Dermis blood vessel endothelial cell (primary cell): ENCODE measurements at regions not wholly inside any gene's neighbourhood (a gene's known extent, or its start where the extent isn't known, plus 50 kb on each side); places are given as distances from the start of the nearest gene placed in this dataset.

Experiments
- DNase-seq: peaks from one replicate; pipeline ENCODE4 v3.0.0; 2010

- no peak for DNase-seq
Measured at GRCh38 chr4:180861651-180862050, 1381.6 kb upstream of the TENM3 start.

- no peak for DNase-seq
Measured at GRCh38 chr4:180866933-180867643, 1376.1 kb upstream of the TENM3 start.

GRCh38 chr4:180870623-180871022, 1372.6 kb upstream of the TENM3 start:
- DNase-seq, result no peak

- DNase-seq, result no peak
Measured at GRCh38 chr4:180898305-180898704, 1344.9 kb upstream of the TENM3 start.

- no peak for DNase-seq
Measured at GRCh38 chr4:180900781-180901180, 1342.4 kb upstream of the TENM3 start.

- no peak for DNase-seq
Measured at GRCh38 chr4:180909279-180909678, 1333.9 kb upstream of the TENM3 start.

GRCh38 chr4:180913750-180914149, 1329.5 kb upstream of the TENM3 start:
- DNase-seq, result no peak

GRCh38 chr4:180923486-180923885, 1319.7 kb upstream of the TENM3 start:
- DNase-seq, result no peak

GRCh38 chr4:180925805-180926204, 1317.4 kb upstream of the TENM3 start:
- no peak for DNase-seq

GRCh38 chr4:180926277-180926676, 1316.9 kb upstream of the TENM3 start:
- DNase-seq, result no peak

GRCh38 chr4:180932370-180933001, 1310.7 kb upstream of the TENM3 start:
- no peak for DNase-seq

- no peak for DNase-seq
Measured at GRCh38 chr4:180937083-180937482, 1306.1 kb upstream of the TENM3 start.

- DNase-seq, result no peak
Measured at GRCh38 chr4:180940680-180941079, 1302.5 kb upstream of the TENM3 start.

- DNase-seq, result no peak
Measured at GRCh38 chr4:180942367-180942916, 1300.8 kb upstream of the TENM3 start.

- DNase-seq, result no peak
Measured at GRCh38 chr4:180946188-180946587, 1297.0 kb upstream of the TENM3 start.

GRCh38 chr4:180947425-180947824, 1295.8 kb upstream of the TENM3 start:
- no peak for DNase-seq

GRCh38 chr4:180949424-180950213, 1293.6 kb upstream of the TENM3 start:
- DNase-seq, result no peak

- DNase-seq, result no peak
Measured at GRCh38 chr4:180950377-180950776, 1292.8 kb upstream of the TENM3 start.

- DNase-seq, result no peak
Measured at GRCh38 chr4:180951312-180951711, 1291.9 kb upstream of the TENM3 start.

- no peak for DNase-seq
Measured at GRCh38 chr4:180953572-180953971, 1289.6 kb upstream of the TENM3 start.

- DNase-seq, result no peak
Measured at GRCh38 chr4:180960743-180961401, 1282.3 kb upstream of the TENM3 start.

- DNase-seq, result no peak
Measured at GRCh38 chr4:180962268-180962667, 1280.9 kb upstream of the TENM3 start.

GRCh38 chr4:180966312-180966711, 1276.9 kb upstream of the TENM3 start:
- no peak for DNase-seq
